GM12878 (cell line): ENCODE measurements at regions not wholly inside any gene's neighbourhood (a gene's known extent, or its start where the extent isn't known, plus 50 kb on each side); places are given as distances from the start of the nearest gene placed in this dataset.

Experiments
- BMI1 ChIP-seq: fragments of 450-650 bp; IDR thresholded peaks from 2 replicates; pipeline ENCODE4 v1.6.1; 2016; ENCODE audit warnings: mild to moderate bottlenecking, moderate library complexity, borderline replicate concordance
- CHD4 ChIP-seq: fragments of 200-600 bp; sonication (generic); IDR thresholded peaks from 2 replicates; pipeline ENCODE4 v1.6.1; 2016; ENCODE audit warnings: mild to moderate bottlenecking
- FOXM1 ChIP-seq: IDR thresholded peaks from 2 replicates; pipeline ENCODE4 v1.6.1; 2012; ENCODE audit warnings: low read depth, mild to moderate bottlenecking, inconsistent platforms, low read length, moderate library complexity
- NRF1 ChIP-seq: conservative IDR thresholded peaks from 2 replicates; pipeline ENCODE4 v1.6.1; 2011; ENCODE audit warnings: mild to moderate bottlenecking, low read depth, low read length, improper control_type of control experiment
- POLR2A ChIP-seq: IDR thresholded peaks from 2 replicates; pipeline ENCODE4 v1.6.1; 2011; ENCODE audit warnings: low read depth, mild to moderate bottlenecking, low read length
- POLR2AphosphoS5 ChIP-seq: IDR thresholded peaks from 2 replicates; pipeline ENCODE4 v1.6.1; 2011; ENCODE audit warnings: mild to moderate bottlenecking, low read length, inconsistent platforms
- TAF1 ChIP-seq: IDR thresholded peaks from 2 replicates; pipeline ENCODE4 v1.6.1; 2011; ENCODE audit warnings: mild to moderate bottlenecking, low read depth, low read length, borderline replicate concordance
- TARDBP ChIP-seq: IDR thresholded peaks from 2 replicates; pipeline ENCODE4 v1.6.1; 2016; ENCODE audit warnings: borderline replicate concordance
- YY1 ChIP-seq: IDR thresholded peaks from 2 replicates; pipeline ENCODE4 v1.6.1; 2011; ENCODE audit warnings: low read depth, mild to moderate bottlenecking, low read length
- TF ChIP-seq, protein P1 (sequence below): fragments of 450-650 bp; formaldehyde crosslinking; IDR thresholded peaks from 2 replicates; pipeline ENCODE4 v1.4.0; 2020; ENCODE audit warnings: mild to moderate bottlenecking, moderate library complexity
- TF ChIP-seq, protein P2 (sequence below): fragments of 450-650 bp; IDR thresholded peaks from 2 replicates; pipeline ENCODE4 v1.6.1; 2017; ENCODE audit warnings: low read depth, mild to moderate bottlenecking, moderate library complexity
- TF ChIP-seq, protein P3 (sequence below), 3 experiments: IDR thresholded peaks in 2 of 3; conservative IDR thresholded peaks in 1 of 3; 2 replicates each; pipeline ENCODE4 v1.5.1; 2011; ENCODE audit warnings: low read depth in 3 of 3, low read length in 3 of 3, mild to moderate bottlenecking in 3 of 3, control low read depth in 2 of 3, moderate library complexity in 2 of 3, inconsistent platforms in 1 of 3, mixed read lengths in 1 of 3; ENCODE audit not compliant: control insufficient read depth in 2 of 3, insufficient read depth in 1 of 3; ENCODE audit errors: extremely low read depth in 1 of 3

DNA sequence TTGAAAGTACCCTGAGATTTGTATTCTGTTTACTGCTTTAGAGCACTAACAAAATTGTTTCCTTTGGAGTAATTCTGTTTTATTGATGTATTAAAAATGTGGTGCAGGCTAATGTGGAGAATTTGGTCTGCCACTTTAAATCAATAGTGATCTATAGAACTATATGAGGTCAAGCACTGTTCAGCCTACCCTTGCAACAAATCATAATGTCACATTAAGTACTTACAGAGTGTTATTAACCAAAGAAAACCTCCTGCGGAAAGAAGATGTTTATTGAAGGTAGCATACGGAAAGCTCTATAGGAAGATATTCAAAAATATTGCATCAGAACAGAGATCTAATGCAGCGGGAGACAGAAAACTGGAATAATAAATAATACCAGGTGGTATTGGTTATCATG is 865.0 kb upstream of the TYRP1 start:
- TF ChIP-seq BMI1 (no peak), TAF1 (no peak), YY1 (no peak), FOXM1 (no peak), TARDBP (no peak), POLR2AphosphoS5 (no peak), NRF1 (no peak), CHD4 (no peak), POLR2A (no peak)
- TF ChIP-seq, protein P1, sequence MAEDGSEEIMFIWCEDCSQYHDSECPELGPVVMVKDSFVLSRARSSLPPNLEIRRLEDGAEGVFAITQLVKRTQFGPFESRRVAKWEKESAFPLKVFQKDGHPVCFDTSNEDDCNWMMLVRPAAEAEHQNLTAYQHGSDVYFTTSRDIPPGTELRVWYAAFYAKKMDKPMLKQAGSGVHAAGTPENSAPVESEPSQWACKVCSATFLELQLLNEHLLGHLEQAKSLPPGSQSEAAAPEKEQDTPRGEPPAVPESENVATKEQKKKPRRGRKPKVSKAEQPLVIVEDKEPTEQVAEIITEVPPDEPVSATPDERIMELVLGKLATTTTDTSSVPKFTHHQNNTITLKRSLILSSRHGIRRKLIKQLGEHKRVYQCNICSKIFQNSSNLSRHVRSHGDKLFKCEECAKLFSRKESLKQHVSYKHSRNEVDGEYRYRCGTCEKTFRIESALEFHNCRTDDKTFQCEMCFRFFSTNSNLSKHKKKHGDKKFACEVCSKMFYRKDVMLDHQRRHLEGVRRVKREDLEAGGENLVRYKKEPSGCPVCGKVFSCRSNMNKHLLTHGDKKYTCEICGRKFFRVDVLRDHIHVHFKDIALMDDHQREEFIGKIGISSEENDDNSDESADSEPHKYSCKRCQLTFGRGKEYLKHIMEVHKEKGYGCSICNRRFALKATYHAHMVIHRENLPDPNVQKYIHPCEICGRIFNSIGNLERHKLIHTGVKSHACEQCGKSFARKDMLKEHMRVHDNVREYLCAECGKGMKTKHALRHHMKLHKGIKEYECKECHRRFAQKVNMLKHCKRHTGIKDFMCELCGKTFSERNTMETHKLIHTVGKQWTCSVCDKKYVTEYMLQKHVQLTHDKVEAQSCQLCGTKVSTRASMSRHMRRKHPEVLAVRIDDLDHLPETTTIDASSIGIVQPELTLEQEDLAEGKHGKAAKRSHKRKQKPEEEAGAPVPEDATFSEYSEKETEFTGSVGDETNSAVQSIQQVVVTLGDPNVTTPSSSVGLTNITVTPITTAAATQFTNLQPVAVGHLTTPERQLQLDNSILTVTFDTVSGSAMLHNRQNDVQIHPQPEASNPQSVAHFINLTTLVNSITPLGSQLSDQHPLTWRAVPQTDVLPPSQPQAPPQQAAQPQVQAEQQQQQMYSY (CRISPR knock-in tag), result no peak
- TF ChIP-seq, protein P2, sequence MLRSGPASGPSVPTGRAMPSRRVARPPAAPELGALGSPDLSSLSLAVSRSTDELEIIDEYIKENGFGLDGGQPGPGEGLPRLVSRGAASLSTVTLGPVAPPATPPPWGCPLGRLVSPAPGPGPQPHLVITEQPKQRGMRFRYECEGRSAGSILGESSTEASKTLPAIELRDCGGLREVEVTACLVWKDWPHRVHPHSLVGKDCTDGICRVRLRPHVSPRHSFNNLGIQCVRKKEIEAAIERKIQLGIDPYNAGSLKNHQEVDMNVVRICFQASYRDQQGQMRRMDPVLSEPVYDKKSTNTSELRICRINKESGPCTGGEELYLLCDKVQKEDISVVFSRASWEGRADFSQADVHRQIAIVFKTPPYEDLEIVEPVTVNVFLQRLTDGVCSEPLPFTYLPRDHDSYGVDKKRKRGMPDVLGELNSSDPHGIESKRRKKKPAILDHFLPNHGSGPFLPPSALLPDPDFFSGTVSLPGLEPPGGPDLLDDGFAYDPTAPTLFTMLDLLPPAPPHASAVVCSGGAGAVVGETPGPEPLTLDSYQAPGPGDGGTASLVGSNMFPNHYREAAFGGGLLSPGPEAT, result no peak
- TF ChIP-seq, protein P3, sequence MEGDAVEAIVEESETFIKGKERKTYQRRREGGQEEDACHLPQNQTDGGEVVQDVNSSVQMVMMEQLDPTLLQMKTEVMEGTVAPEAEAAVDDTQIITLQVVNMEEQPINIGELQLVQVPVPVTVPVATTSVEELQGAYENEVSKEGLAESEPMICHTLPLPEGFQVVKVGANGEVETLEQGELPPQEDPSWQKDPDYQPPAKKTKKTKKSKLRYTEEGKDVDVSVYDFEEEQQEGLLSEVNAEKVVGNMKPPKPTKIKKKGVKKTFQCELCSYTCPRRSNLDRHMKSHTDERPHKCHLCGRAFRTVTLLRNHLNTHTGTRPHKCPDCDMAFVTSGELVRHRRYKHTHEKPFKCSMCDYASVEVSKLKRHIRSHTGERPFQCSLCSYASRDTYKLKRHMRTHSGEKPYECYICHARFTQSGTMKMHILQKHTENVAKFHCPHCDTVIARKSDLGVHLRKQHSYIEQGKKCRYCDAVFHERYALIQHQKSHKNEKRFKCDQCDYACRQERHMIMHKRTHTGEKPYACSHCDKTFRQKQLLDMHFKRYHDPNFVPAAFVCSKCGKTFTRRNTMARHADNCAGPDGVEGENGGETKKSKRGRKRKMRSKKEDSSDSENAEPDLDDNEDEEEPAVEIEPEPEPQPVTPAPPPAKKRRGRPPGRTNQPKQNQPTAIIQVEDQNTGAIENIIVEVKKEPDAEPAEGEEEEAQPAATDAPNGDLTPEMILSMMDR (IDR thresholded peaks at IDR 0.05 in 2 of 3, conservative IDR thresholded peaks at IDR 0.05 in 1 of 3; ENCODE audit: control insufficient read depth in 2 of 3, extremely low read depth in 1 of 3, insufficient read depth in 1 of 3, low read depth in 3 of 3, low read length in 3 of 3), result no peak
